ENCODE measurements at regions not wholly inside any gene's neighbourhood (a gene's known extent, or its start where the extent isn't known, plus 50 kb on each side); places are given as distances from the start of the nearest gene placed in this dataset.
A peak's percentile ranks its signal among the peaks of the same experiment; 100 is the strongest.

DNA sequence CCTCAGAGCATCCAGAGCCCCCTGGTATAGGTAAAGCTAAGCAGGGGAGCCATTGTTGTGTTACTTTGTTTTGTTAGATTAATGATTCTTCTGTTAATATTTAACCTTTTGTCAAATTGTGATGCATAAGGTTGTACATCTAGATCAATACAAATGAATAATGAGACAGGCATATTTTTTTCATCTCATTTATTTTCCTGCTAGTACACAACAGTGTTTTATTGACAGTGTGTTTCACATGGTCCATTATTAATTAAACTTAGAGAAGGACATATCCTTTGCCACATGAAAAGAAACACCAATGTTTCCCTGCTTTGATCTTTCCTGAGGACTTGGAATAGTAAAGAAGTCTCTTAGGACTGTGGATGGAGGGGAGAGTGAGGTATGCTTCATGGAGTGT lies 543.6 kb upstream of the CFAP20DC start:
- DNase-seq (ENCODE audit: low read depth in 3 of 3) = no peak

DNA sequence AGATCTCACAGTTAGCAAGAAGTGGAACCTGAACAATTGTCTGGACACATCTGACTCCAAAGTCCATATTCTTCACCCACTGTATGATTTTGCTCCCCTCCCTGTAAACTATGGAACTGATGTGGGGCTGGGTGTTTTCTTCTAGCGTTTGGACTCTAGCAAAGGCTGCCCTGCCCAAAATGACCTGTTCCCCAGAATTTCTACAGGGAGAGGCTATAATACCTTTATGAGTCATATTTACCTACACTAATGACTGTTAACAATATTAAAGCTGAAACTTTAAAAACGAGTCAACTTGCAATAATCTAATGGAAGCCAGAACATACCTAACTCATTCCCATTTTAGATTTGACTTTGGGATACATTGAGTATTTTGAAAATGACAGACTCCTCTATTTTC lies 531.2 kb upstream of the CFAP20DC start:
- no peak for DNase-seq (ENCODE audit: low read depth in 3 of 3)

DNA sequence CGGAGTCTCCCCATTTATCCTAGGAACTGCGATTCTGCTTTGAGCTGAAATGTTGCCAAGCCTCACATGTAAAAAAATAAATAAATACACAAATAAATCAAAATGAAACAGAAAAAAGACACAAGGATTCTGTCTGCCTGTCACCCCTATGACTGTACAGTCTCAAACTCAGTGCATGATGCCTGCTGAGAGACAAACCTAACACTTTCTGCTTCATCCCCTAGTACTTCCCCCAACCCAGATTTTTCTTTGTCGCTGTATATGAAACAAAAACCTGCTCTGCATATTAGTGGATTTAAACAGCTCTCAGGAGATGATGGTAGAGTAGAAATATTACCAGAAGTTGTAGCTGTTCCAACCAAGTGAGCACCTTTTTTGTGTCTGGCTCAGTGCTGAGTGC lies 530.7 kb upstream of the CFAP20DC start:
- DNase-seq (ENCODE audit: low read depth in 3 of 3) = no peak

DNA sequence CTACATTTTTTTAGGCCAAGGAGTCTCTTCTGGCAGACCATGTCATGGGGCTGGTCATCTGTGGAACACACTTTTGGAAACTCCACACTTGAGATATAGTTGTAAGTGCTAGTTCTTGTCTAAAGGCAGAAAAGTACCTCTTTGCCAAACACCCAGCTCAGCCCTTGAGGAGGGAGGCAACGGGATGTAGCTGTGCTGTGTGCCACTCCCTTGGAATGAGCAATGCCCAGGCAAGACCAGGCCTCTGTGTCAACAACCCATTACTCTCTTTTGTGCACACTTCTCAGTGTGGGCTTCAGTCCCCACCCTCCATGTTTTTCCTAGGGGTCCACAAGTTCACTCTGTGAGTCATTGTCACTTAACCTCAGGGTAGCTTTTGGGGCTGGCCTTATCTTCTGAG lies 528.3 kb upstream of the CFAP20DC start:
- DNase-seq (ENCODE audit: low read depth in 3 of 3) = no peak

DNA sequence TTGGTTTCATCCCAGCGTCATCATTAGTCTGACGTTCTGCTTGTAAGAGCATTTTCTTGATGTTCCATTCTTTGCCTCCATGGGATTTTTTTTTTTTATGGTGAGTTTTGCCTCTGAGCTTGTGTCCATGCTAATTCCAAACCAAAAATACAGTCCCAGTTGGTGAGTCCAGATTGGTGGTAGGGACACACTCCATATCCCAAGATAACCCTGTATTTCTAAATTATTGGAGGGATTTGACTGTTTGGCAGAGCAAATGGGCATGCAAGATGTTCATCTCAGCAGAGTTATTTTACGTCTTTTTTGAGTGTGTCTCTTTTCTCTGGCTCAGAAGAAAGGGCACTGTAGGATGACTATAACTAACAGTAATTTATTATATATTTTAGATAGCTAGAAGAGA lies 526.8 kb upstream of the CFAP20DC start:
- DNase-seq (ENCODE audit: low read depth in 3 of 3) = no peak

DNA sequence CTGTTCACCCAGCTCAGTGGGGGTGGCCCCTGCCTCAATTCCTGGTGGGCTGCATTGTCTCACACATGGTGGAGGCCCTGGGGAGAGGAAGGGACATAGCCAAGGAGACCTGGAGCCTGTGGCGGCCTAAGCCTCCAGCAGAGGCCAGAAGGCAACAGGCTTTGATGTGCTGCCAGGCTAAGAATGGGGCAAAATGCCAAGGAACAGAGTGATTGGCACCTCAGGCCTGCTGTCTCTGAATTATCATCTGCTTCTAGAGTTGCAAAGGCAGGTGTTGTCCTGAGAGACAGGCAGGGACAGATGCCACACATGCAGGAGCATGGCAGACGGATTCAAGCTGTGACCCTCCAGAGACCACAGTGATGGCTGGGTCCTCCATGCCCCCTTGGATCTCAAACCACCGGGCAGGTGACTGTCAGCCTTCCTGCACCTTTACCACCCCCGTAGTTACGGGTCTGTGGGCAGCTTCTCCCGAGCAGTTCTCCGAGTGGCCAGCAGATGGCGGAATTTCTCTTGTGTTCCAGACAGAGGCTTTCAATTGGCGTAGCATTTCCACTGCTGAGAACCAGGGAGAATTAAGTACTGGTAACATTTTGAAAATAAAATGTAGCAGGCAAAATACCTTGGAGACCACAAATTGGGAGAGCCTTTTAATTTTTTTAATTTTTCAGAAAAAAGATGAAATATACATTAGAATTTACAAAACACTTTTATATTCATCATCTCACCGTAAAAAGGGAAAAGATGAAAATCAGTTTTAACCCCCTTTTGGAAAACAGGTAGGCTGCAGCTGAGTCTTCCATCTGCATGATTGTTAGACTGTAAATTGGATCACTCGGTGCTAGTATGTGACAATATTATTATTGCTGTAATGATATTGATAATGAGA lies 525.5 kb upstream of the CFAP20DC start:
- peak; percentile 72 to 86 (median 77) for DNase-seq (ENCODE audit: low read depth in 3 of 3)

DNA sequence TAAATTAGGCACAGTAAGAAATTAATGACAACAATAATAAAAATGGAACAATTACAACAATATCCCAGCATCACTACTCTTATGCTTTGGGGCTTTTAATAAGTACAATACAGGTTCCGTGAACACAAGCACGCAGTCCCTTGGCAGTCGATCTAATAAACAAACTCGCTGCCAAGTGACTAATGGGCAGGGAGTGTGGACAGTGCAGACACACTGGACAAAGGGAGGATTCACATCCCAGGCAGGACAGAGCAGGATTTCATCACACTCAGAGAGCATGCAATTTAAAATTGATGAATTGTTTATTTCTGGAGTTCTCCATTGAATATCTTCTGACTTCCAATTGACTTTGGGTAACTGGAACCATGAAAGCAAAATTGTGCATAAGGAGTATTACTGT lies 524.1 kb upstream of the CFAP20DC start:
- no peak for DNase-seq (ENCODE audit: low read depth in 3 of 3)

DNA sequence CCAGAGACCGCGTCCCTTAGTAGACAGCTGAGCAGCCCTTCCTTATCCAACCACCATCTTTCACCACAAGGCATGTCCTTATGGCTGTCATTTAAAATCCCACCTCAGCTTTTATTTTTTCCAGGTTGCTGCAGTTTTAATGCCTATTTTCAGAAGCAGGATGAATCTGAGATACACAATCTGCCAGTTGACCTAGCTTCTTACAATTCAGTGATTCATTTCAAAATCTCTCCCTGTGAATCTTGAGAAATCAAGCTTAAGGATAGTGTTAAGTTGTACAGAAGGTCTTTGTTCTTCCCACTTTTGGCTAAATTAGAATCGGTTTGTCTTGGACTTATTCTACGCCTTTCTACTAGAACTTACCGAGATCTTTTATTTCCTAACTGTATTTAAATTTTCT lies 522.3 kb upstream of the CFAP20DC start:
- no peak for DNase-seq (ENCODE audit: low read depth in 3 of 3)

DNA sequence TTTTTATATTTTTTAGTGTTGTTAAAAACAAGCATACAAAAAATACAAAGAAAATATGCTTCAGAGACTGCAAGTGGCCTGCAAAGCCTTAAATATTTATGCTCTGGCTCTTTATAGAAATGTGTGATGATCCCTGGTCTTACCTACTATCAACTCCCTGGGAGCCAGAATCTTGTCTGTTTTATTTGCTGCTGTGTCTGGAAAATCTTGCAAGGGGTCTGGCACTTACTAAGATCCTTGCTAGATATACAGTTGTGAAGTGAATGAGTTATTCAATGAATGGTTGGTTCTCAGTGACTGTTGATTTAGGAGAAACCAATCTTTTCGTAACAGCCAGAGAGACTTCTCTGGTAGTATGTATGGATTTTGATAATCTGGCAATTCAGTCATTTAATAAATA lies 521.0 kb upstream of the CFAP20DC start:
- no peak for DNase-seq (ENCODE audit: low read depth in 3 of 3)

DNA sequence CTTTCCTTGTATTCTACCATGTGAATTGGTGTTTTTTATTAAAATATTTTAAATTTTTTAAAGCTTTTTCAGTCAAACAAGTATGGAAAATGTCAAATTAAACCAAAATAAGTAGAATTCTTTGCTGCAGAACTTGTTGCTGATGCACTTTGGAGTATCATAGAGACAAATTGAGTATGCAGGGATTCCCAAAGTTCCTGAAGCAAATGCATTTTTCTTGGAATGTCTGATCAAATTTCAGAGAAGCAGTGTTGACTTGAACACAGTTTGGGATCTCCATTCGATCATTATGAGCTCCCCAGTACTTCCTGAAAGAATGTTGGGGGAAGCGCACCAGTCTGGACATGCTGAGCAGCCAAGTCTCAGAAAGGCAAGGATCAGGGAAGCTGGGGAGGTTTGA lies 517.8 kb upstream of the CFAP20DC start:
- DNase-seq (ENCODE audit: low read depth in 3 of 3) = no peak

DNA sequence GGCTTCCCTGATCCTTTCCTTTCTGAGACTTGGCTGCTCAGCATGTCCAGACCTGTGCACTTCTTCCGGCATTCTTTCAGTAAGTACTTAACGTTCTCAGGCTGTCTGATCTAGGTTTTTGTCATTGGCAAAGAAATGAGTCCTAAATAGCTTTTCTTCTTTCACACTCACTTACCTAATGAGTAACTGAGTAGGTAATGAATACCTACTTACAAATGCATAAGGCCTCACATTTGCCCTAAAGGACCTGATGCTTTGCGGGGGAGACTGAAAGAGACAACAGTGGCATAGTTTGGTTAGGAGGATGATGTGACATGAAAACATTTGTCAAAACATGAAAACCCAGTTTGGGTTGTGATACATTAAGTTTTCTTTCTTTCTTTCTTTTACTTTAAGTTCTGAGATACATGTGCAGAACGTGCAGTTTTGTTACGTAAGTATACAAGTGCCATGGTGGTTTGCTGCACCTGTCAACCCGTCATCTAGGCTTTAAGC lies 516.7 kb upstream of the CFAP20DC start:
- DNase-seq (ENCODE audit: low read depth in 3 of 3) = no peak

DNA sequence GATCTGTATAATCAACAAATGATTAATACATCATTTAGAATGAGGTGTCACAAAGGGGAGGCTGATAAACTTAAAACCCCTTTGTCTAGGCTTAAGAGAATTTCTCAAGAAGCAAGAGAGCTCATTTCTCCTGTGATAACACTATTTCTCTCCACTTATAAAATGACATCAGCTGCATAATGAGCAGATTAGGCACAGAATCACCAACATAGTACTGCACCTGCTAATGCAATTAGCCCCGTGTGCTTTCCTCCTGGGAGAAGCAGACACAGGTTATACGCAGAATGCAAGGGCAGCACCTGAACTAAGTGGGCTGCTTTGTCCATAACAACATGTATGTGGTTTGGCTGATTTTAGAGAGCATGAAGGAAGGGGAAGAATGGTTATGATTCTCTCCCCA lies 515.3 kb upstream of the CFAP20DC start:
- no peak for DNase-seq (ENCODE audit: low read depth in 3 of 3)

DNA sequence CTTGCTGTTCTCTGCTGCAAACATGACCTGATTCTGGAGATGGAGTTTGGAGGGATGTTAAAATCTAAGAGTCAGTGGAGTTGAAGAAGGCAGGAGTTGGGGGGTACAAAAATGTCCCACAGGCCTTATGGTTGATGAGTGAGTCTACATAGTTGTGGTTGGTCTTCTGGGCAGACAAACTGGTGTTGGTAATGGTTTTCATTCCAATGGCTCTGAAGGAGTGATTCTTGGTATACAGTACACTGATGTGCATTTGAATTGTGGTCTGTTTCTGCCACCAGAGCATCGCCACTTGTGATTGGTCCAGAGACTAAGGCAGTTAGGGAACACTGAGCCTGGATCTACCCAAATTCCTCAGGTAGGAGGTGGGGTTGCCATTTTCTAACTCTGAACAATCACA lies 514.1 kb upstream of the CFAP20DC start:
- no peak for DNase-seq (ENCODE audit: low read depth in 3 of 3)

DNA sequence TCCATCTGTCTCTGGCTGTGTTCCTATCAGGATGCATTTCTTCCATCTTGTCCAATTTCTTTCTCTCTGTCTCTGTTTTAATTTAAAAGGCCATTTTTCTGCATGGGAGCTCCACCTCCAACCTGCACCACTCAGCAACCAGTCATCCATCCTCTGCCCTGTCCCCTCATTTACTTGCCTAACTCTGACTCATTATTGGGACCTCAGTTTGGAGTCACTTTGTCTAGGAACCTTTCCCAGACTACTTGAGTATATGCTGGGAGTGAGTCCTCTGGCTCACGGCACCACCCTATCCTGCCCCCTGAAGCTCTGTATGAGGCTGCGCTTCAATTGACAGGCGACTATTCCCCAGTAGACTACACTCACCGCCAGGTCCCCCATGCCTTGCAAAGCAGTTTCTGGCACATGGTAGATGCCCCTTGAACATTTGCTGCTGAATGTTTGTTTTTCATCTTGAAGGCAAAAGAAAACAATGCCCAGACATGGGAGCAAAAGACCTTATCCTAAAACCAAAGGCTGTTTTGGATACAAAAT lies 513.3 kb upstream of the CFAP20DC start:
- DNase-seq (ENCODE audit: low read depth in 3 of 3) = no peak

DNA sequence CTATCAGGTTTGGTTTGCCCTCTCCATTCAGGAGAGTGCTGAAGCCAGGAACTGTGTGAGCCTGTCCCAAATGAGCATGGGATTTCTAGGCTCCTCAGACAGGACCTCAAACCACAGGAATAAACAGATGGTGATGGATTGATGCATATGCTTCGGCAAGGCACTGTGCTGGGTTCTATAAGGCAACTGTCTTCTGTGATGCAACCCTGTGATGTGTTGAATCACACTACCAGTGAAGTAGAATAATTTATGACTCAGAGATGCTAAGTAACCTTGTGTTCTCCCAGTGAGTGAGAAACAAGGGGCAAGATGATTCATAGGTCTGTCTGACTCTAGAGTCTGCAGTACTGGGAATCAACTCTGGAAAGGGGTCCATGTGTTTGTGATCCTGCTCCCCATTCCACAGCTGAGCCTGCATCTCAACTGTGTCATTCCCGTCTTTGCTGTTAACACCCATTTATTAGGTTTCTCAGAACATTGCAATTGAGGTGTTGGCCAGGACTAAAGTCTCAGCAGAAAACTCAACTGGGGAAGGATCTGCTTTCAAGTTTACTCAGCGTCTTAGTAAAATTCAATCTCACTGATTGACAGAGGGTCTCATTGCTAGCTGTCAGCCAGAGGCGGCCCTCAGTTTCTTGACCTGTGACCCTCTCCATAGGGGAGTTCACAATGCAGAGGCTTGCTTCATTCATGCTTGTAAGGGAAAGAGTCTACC lies 510.1 kb upstream of the CFAP20DC start:
- DNase-seq (ENCODE audit: low read depth in 3 of 3) = peak in 2 of 3 donors; percentile 10 to 24

DNA sequence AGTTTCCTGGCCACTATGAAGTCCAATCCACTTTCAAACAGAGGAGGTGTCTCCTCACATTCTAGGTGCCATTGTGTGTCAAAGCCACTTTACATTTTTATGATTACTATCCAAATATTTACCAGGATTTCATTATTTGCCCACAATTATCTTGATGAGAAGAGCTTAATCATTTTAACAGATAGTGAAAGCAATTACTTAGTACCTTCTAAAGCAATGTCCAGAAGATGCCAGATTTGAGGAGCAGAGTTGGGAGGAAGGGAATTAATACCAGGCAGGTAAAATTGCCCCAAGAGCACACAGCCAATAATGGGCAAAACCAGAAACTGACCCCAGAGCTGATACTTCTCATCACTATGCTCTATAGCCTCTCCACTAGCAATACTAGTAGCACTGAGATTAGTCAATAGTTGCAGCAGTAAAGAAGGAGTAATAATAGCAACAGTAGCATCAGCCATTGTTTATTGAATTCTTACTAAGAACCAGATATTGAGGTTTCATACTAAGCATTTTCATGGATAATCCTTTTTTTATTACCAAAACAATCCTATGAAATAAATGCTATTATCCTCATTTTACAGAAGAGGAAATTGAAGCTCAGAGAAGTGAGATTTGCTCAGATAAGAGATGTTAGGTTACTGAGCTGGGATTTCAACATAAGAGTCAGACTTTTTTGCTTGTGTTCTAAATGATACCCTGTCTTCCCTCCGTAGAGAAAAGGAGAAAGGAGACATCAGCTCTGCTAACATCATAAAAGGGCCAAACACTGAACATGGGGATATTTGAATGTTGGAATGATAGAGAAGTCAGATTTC lies 509.3 kb upstream of the CFAP20DC start:
- DNase-seq (ENCODE audit: low read depth in 3 of 3) = no peak

DNA sequence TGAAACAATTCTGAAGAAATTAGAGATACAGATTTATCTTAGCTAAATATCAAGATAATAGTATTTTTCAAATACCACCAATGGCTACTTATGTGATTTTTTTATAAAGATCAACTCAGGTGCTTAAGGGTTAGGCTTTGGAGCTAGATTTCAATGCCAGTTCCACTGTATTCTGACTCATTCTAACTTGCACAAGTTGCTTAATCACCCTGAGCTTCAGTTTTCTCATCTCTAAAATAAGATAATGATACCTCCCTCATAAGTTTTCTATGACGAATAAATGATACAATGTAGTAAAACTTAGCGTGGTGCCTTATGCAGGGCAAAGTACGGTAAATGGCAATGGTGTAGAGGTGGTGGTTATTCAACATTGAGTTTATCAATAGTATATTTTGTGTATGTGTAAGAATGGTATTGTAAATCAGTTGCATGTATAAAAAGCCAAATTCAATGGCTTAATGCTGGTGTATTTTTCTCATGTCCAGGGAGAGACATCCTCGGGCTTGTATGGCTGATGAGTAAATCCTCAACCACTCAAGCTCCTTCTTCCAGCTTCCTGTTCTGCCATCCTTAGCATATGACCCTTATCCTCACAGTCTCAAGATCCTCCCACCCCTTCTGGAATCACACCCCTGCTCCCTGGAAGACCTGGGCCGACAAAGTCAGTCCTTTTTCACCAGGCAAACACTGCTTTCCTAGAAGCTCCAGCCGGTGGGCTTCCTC lies 505.9 kb upstream of the CFAP20DC start:
- DNase-seq (ENCODE audit: low read depth in 3 of 3) = no peak

DNA sequence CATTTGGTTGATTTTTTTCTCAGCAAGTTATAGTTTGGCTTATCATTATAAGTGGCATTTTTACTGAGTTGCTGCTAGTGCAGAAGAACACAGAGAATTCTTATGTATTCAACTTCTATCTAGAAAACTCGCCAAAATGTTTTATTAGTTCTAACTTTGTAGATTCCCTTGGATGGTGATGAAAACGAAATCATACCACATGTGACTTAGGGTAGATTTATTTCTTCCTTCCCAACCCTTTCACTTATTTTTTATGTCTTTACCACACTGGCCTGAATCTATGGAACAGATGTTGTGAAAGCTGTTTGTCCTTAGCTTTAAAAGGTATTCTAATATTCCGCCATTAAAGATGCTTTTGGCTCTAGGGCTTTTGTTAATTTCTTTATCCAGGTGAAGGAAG lies 503.3 kb upstream of the CFAP20DC start:
- DNase-seq (ENCODE audit: low read depth in 3 of 3) = no peak

DNA sequence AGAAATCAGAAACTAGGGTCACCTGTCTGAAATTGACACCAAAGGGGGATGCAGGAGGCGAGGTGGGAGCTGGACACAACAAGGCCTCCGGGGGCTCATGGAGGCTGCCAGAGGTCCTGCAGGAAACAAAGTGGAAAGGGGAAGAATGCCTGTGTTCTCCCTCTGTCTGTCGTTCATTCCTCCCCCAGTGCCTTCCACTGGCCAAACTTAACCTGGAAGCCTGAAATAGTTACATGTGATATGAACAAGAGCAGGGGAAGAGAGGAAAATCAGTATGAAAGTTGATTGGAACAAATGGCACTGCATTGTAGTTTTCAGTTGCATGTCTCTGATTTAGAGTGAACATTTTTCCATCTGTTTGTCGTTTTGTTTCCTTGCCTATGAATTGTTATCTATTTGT lies 502.0 kb upstream of the CFAP20DC start:
- no peak for DNase-seq (ENCODE audit: low read depth in 3 of 3)

DNA sequence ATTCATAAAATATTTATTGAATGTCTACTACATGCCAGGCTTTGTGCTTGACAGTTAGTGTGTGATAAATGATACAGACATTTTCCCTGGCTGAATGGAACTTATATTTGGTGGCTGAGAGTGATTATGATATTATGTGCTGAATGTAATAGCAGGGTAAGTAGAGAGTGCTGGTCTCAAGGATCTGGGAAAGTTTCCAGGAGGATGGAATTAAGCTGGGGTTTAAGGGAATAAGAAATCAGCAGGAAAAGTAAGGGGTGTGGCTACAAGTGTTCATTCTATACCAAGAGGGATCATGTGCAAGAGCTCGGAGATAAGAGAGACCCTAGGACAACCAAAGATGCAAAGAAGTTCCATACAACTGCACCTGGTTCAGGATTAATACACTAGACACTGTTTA lies 500.1 kb upstream of the CFAP20DC start:
- DNase-seq (ENCODE audit: low read depth in 3 of 3) = no peak

DNA sequence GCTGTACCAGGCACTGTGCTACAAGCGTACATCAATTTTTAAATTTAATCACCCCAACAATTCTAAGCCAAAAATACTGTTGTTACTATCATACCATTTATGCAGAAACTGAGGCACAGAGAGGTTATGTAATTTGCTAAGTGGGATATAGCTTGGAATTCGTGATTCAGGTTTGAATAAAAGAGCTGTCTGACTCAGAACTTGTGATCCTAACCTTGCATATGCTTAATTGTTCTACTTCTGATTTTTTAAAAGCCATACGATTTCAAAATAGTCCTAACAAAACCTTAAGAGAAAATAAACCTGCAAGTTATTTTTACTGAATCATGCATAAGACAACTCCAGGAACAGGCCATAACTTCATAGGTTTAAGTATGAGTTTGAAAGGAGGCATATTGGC lies 498.0 kb upstream of the CFAP20DC start:
- no peak for DNase-seq (ENCODE audit: low read depth in 3 of 3)
